Occipital lobe (tissue), 1 donor: ENCODE measurements at regions not wholly inside any gene's neighbourhood (a gene's known extent, or its start where the extent isn't known, plus 50 kb on each side); places are given as distances from the start of the nearest gene placed in this dataset.
"Not testable (repeated sequence)": the region's sequence is repeated elsewhere in the genome, so short reads cannot be mapped to it uniquely, and the experiment has no call there.

ENCODE experiments used
- DNase-seq: peaks from one replicate; lab custom pipeline; 2025; lab: John Stamatoyannopoulos, UW

- no peak for DNase-seq
Observed at GRCh38 chr6:81969011-81969410, 216.5 kb upstream of the TENT5A start.

- DNase-seq, result no peak
Observed at GRCh38 chr6:81966968-81967367, 214.5 kb upstream of the TENT5A start.

- DNase-seq, result no peak
Observed at GRCh38 chr6:81962198-81962597, 209.7 kb upstream of the TENT5A start.

DNA sequence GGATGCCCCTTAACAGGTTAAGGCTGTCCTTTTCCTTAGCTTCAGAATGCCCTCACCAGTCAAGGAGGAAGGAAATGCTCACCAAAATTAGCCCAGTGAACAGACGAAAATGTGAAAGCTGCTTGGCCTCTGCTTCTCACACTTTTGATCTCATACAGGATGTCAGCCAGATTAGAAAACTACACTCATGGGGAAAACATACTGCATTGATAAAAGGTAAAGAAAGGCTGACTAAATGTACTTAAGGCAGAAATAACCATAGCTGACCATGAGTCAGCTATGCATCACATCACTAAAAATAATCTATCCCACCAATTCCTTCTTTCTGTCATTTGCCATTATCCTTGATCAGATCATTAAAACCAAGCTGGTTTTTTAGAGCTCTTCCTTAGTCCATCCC is 198.4 kb upstream of the TENT5A start:
- no peak for DNase-seq

DNA sequence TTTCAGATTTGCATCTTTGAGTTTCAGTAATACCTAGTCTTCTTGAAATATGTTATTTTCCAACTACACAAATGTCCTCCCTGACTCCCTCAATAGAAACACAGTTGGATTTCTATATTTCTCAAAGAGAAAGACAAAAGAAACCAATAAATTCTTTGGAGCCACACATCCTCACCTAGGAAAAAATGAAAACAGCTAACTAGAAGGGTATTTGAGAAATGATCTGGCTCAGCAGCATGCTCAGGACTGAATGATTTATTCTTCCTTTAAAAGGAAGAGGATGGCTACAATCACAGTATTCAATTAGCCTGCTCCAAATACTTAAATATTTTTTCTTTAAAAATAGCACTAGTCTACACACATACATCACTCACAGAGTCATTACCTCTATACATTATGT is 196.4 kb upstream of the TENT5A start:
- no peak for DNase-seq

DNA sequence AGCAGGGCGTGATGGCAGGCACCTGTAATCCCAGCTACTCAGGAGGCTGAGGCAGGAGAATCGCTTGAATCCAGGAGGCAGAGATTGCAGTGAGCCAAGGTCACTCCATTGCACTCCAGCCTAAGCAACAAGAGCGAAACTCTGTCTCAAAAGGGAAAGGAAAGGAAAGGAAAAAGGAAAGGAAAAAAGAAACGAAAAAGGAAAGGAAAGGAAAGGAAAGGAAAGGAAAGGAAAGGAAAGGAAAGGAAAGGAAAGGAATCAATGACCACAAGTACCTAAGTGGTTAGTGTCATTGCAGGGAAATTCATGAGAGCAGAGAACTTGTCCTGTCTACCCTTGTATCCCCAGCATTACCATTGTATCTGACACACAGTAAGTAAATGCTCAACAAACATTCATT is 195.7 kb upstream of the TENT5A start:
- not testable (repeated sequence) for DNase-seq

GRCh38 chr6:81944661-81945060 is 192.2 kb upstream of the TENT5A start:
- no peak for DNase-seq

- DNase-seq, result not testable (repeated sequence)
Observed at GRCh38 chr6:81942842-81943241, 190.4 kb upstream of the TENT5A start.

DNA sequence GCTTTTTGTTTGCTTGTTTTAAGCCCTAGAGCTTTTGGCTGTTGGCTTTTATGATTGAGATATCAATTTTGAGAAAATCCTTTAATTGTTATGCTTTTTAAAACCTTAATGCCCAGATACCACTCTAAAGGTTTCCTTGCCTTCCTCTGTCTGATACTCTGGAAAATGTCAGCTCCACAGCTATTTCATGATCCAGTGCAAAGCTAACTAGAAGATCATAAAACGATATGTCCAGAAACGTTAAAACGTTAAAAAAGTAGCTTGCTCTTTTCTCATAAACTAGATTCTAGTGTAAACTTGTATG is 189.5 kb upstream of the TENT5A start:
- no peak for DNase-seq

GRCh38 chr6:81940451-81940985 is 188.0 kb upstream of the TENT5A start:
- DNase-seq, result no peak

DNA sequence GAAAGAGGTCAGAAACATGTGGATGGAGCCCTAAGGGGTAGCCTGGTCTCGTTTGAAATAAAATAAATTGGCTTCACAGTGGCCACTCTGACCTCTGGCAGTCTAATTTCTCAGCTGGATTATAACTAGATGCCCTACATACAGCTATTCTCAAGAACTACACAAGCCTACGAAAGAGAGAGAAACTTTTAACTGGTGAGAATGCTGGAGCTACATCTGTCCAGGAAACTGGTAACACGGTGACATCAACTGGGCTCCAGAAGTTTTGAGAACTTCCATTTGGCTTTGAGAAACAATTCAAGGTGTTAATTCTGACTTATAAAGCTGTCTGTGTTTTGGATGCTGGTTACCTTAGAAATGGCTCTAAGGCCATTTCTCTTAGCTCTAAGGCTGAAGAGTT is 187.3 kb upstream of the TENT5A start:
- no peak for DNase-seq

DNA sequence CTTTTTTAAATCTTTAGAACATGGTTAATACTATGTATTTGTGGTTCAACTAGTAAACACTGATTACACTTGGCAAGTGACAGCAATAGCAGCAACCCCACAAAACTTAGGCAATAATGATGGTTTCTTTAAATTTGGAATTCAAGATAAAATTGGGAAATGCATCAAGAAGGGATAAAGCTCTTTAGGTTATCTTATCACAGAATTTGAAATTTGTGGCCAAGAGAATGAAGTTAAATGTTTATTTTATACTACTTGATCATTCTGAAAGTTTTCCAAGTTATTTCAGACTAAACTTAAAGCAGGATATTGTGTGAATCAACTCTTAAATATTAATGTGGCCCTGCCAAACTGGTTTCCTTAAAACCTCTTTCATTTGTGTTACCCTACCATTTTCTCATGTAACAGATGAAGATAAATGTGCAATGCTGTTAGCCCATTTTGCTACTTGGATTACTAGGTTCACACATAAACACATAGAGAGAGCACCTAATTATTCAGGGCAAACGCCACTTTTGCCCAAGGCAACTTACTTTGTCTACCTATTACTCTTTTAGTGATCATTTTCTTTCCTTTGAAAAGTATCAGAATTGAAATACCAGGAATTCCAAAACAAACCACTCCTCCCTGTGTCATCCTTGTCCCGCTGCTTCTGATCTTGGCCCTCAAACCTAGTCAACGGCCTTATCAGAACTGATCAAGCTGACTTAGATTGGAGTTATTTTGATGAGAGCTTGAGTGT is 186.7 kb upstream of the TENT5A start:
- DNase-seq, result no peak

DNA sequence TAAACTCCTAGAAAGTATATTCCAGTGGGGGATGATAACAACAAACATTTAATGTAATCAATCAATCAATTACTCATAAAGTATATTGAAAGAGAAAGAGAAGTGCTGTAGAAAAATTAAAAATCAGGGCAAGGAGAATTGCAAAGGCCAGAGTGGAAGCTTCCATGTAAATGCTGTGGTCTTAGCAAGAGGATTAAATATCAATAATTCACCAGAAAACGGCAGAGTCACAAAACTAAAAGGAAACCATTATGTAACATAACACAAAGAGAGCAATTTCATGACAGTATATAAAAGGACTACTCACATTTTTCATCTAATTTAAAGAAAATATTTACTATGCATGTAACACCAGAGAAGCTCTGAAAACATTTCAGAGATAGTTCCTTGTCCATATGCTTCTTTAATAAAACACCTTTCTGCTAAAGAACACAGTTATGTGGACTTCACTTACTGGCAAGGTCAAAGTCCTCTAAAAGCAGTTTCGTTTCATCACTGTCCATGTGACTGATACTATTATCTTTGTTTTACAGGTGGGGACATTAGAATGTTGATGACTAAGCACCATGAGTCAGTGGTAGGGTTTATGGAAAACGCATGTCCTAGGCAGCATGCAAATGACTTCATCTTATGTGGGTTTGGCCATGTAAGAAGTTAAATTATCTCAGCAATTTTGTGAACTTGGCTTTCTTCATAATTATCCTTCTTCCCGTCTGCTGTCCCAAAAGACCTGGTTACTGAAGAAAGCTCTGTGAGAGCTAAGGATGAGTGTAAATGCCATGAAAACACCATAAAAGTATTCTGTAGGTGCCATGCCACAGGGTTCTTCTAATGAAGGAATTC is 185.8 kb upstream of the TENT5A start:
- no peak for DNase-seq

GRCh38 chr6:81937296-81937937 is 184.9 kb upstream of the TENT5A start:
- no peak for DNase-seq

DNA sequence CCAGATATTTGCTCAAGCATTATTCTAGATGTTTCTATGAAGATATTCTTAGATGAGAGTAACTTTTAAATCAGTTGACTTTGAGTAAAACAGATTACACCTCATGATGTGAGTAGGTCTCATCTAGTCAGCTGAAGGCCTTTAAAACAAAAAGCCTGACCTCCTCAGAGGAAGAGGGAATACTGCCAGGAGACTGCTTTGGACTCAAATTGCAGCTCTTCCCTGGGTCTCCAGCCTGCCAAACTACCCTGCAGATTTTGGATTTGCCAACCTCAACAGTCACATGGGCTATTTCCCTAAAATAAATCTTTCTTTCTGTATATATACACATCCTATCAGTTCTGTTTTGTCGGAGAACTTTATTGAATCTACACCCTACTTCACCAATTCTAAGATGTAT is 182.5 kb upstream of the TENT5A start:
- no peak for DNase-seq

GRCh38 chr6:81933608-81934051 is 181.1 kb upstream of the TENT5A start:
- no peak for DNase-seq

DNA sequence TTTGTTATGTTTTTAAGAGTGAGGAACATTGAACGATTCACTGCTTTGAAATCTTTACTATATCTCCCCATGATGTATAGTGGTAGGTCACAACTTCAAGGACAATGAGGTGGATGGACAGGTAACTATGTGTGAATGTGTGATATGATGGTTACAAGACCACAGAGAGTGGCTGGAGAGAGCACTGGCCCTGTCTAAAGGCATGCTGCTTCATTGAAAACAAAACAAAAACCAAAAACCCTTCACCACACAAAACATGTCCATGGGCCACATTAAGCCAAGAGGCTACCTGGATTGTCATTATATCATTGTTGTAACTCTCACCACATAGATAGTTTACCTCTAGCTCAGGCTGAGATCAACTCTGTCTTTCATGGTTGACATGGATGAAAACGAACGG is 180.6 kb upstream of the TENT5A start:
- no peak for DNase-seq

- DNase-seq, result not testable (repeated sequence)
Observed at GRCh38 chr6:81932448-81932847, 180.0 kb upstream of the TENT5A start.

DNA sequence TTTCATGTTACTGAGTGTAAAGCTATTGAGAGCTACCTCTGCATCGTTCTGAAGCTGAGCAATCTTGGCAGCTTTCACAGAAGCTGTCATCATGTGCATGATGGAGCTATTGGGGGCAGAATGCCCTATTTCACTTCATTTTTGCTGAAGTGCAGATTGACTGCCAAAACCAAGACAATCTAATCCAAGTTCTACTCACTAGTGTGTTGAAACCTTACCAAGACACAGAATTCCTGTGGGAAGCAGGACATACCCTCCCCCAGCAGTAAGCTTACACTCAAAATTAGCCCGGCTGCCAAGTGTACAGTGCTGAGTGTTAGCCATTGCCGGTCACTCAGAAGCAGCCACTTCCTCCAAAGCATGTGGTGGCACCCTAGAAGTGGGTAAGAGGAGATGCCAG is 177.3 kb upstream of the TENT5A start:
- DNase-seq, result no peak

DNA sequence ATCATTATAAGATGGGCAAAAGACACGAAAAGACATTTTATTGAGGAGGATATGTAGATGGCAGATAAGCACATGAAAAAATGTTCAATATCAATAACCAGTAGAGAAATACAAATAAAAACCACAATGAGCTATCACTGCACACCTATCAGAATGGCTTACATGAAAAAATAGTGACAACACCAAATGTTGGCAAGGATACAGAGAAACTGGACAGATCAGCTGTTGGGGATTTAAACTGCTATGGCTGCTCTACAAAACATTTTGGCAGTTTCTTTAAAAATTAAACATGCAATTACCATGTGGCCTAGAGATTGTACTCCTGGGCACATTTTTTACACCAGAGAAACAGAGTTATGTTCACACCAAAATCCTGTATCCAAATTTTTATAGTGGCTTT is 172.7 kb upstream of the TENT5A start:
- DNase-seq, result no peak

DNA sequence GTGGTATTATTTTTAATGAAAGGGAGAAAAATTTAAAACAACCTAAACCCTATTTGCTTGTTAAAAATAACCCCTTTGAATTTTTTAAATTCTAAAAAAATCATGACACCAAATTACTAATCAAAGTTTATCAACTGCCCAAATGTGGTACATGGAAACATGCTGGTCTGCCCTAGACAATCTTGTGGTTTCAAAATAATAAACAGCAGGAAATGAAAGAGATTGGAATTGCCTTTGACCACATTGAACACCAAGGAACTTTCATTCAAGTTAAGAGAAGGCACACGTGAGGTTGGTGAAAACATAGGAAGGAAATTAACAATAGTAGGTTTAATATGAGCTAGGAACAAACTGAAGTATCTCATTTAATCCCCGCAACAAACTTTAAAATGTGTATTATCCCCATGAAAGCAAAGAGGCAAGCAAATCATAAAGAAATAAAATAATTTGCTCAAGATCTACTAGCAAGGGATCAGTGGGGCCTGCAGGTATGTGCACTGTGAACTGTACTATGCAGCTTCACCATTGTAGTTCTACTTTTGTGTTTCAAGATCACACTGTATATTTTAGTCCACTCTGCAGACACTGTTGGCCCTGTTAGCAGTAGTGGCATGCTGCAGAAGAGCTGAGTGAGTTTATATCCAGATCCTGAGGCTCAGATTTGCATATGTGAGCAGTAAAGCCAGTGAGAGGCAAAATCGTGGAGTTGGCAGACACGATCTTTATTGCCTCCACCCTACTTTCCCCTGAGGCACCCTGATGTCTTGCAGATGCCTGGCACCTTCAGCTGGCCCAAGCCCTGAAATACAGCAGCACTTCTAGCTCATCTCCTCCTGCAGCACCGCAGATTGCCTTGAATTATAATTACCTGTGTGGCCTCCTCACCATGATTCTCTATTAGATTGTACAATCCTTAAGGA is 157.8 kb upstream of the TENT5A start:
- DNase-seq, result no peak
